ENCODE measurements at regions not wholly inside any gene's neighbourhood (a gene's known extent, or its start where the extent isn't known, plus 50 kb on each side); places are given as distances from the start of the nearest gene placed in this dataset.

- no peak for DNase-seq
These were observed 74.8 kb upstream of the HDAC9 start for GRCh38 chr7:18420748-18421147.

DNA sequence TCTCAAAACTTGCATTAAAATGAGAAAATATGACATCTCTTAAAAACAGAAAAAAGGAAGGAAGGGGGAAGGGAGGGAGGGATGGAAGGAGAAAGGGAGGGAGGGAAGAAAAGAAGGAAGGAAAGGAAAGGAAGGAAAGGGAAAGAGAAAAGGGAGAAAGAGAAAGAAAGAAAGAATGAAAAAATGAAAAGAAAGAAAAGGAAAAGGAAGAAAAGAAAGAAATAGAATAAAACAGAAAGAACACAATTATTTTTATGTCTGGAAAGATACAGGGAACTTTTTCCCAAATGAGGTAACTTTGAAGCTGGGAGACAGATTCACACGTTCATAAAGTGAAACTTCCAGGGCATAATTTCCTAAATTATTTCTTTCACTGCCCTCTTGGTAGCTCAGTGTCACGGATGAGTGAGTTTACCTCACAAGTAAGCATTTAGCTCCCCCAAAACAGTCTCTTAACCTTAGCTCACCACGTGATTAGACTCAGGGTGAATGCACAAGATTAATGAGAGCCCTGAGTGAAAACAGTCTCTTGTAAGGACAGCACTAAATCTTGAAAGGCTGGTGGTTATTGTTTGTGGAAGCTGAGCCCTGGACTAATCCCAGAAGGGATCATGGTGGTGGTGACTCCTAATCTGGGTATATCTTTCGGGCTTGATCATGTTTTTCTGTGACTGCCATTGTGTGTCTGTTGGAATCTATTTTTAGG is 74.1 kb upstream of the HDAC9 start:
- DNase-seq, result peak; percentile 42

- DNase-seq, result peak; percentile 36
These were observed 70.3 kb upstream of the HDAC9 start for GRCh38 chr7:18425227-18425626.

DNA sequence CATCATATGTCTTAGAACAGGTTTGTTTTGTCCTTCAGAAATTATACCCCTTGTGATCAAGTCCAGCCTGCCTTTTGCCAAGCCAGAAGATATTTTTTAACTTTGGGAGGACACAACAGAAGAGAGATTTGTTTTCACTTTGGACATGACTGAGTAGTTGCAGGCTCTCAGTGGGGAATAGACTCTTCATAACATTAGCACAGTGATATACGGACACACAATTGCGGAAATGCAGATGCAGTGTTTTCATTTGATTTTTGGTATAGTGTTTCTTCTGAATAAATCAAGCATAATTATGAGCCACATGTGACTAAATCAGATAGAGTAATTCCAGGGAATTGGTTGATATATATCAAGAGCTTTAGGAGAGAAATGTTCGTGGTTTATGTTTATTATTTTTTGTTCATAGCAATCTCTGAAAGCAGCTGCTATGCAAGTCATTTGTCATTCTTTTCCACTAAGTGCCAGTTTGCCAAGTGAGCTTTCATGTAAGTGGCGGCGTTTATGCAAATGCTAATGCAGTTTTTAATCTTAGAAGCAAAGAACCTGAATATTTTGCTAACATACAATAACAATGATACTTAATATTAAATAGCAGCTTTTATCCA is 69.6 kb upstream of the HDAC9 start:
- DNase-seq, result no peak

DNA sequence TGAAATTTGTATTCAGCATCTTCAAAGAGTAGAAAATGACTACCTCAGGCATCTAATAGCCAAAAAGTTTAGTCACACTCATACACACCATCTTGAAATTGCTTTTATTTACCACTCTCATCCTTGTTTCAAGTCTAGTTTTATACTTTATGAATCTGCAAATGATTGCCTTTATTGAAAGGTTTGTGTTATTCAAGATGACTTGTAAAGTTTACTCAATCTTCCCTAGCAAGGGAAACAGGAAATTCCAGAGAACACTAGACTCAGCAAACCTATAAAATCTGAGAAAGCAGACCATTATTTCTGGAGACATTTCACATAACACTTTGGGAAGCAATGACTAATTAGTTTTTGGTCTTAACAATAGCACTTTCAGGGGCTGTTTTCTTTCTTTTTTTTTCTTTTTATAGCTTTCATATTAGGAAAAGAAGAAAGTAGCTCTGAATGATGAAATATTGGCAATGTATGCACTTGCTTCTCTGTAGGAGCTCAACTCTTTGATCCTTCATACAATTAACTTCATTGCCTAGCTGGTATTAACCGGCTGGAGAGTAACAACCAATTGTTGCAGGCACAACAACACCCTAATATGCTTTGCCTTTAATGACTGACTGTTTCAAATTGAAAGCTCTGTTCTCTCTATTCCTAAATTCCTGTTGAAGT is 68.9 kb upstream of the HDAC9 start:
- peak; percentile 36 for DNase-seq

DNA sequence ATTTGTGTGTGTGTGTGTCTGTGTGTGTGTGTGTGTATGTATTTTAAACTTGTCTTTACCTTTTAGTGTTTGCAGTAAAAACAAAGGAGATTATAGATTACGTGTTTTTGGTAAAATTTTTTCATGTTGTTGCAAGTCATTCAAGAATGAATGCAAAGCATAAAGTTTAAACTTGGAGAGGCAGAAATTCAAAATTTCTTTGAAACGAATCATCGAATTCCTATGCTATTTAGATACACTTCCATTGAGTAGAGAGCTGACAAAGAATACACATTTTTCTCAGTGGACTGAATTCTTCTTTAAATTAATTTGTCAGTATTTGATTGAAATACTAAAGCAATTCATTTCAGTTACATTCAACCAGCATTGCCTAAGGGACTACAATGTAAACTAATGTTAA is 66.0 kb upstream of the HDAC9 start:
- DNase-seq, result peak; percentile 37

GRCh38 chr7:18430810-18431209 is 64.7 kb upstream of the HDAC9 start:
- DNase-seq, result no peak

DNA sequence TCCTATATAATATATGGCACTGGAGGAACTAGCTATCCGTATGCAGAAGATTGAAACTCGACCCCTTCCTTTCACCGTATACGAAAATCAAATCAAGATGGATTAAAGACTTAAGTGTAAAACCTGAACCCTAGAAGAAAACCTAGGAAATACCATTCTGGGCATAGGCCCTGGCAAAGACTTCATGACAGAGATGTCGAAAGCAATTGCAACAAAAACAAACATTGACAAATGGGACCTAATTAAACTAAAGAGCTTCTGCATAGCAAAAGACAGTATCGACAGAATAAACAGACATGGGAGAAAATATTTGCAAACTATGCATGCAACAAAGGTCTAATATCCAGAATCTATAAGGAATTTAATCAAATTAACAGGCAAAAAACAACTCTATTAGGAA is 61.4 kb upstream of the HDAC9 start:
- no peak for DNase-seq

- no peak for DNase-seq
These were observed 58.4 kb upstream of the HDAC9 start for GRCh38 chr7:18437101-18437500.

DNA sequence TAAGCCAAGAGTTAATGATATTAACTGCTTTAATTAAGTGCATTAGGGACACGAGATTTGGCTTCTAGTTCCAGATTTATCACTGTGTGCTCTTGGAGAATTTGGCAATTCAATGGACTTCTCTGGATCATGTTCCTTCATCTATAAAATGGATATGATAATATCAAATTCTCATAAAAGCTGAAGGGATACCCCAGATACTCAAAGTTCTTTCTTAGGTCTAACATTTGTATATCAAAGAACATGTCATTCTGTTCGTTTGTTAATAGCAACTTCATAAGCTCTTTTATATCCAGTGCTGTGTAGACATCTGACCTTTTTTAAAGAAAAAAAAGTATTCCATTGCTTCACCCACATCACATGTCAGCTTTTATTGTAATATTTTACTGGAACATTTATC is 54.6 kb upstream of the HDAC9 start:
- DNase-seq, result no peak

- DNase-seq, result no peak
These were observed 50.7 kb upstream of the HDAC9 start for GRCh38 chr7:18444826-18445225.

- DNase-seq, result no peak
These were observed 50.1 kb upstream of the HDAC9 start for GRCh38 chr7:18445483-18445882.

All from kidney glomerular epithelial cell (primary cell).